Esophagus squamous epithelium (tissue), 5 donors: ENCODE measurements at regions not wholly inside any gene's neighbourhood (a gene's known extent, or its start where the extent isn't known, plus 50 kb on each side); places are given as distances from the start of the nearest gene placed in this dataset.
"Not testable (repeated sequence)": the region's sequence is repeated elsewhere in the genome, so short reads cannot be mapped to it uniquely, and the experiment has no call there.

Experiments
- DNase-seq: peaks from one replicate; lab custom pipeline; 2025; lab: John Stamatoyannopoulos, UW
- H3K27ac ChIP-seq, 4 donors: fragments of 200-600 bp; sonication (generic); one replicate each; pipeline ENCODE4 v1.5.1; 2016 to 2019; ENCODE audit warnings: mild to moderate bottlenecking in 1 of 4
- H3K27me3 ChIP-seq, 4 donors: fragments of 200-600 bp; sonication (generic); 1 replicate in 3 of 4; 2 replicates in 1 of 4; pipeline versions ENCODE4 v1.5.1 to v1.6.0; 2017 to 2021; ENCODE audit warnings: antibody characterized with exemption in 1 of 4
- H3K36me3 ChIP-seq, 3 donors: fragments of 200-600 bp; sonication (generic); one replicate each; pipeline ENCODE4 v1.5.1; 2016 to 2019
- H3K4me1 ChIP-seq, 3 donors: fragments of 200-600 bp; sonication (generic); one replicate each; pipeline ENCODE4 v1.5.1; 2017 to 2019
- H3K4me3 ChIP-seq, 4 donors: fragments of 200-600 bp; sonication (generic); 1 replicate in 3 of 4; 2 replicates in 1 of 4; pipeline ENCODE4 v1.5.1; 2016 to 2019; ENCODE audit warnings: mild to moderate bottlenecking in 2 of 4, moderate library complexity in 1 of 4
- H3K9me3 ChIP-seq, 3 donors: fragments of 200-600 bp; sonication (generic); one replicate each; pipeline ENCODE4 v1.5.1; 2016 to 2019
- WGBS, 2 donors: methylation state at CpG; one replicate each; pipeline ENCODE4 v1.1.5; 2018; 5-methylcytosine and 5-hydroxymethylcytosine counted together
- intact Hi-C: fragments of 100-400 bp; cut with DNase I; formaldehyde crosslinking; loops from one replicate; pipeline ENCODE4 v1.15.0; 2022
- TF ChIP-seq, protein P1 (sequence below), 6 experiments: fragments of 450-650 bp in 4 of 6; fragments of 200-600 bp in 2 of 6; sonication (generic) in 2 of 6; IDR thresholded peaks; one replicate each; pipeline ENCODE4 v1.5.1; 2016 to 2019; ENCODE audit warnings: antibody characterized with exemption in 6 of 6, mild to moderate bottlenecking in 4 of 6, moderate library complexity in 4 of 6
- donor health status: DM: yes; HTN: yes; CAD: no.

- intact Hi-C loops, H3K4me3 ChIP-seq, H3K36me3 ChIP-seq, DNase-seq, H3K4me1 ChIP-seq, H3K27me3 ChIP-seq, H3K9me3 ChIP-seq, H3K27ac ChIP-seq: not testable (repeated sequence)
- 41 to 48% methylated on average over 5 of the region's 5 CpGs for WGBS, 2 donors
- TF ChIP-seq, protein P1, sequence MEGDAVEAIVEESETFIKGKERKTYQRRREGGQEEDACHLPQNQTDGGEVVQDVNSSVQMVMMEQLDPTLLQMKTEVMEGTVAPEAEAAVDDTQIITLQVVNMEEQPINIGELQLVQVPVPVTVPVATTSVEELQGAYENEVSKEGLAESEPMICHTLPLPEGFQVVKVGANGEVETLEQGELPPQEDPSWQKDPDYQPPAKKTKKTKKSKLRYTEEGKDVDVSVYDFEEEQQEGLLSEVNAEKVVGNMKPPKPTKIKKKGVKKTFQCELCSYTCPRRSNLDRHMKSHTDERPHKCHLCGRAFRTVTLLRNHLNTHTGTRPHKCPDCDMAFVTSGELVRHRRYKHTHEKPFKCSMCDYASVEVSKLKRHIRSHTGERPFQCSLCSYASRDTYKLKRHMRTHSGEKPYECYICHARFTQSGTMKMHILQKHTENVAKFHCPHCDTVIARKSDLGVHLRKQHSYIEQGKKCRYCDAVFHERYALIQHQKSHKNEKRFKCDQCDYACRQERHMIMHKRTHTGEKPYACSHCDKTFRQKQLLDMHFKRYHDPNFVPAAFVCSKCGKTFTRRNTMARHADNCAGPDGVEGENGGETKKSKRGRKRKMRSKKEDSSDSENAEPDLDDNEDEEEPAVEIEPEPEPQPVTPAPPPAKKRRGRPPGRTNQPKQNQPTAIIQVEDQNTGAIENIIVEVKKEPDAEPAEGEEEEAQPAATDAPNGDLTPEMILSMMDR (IDR thresholded peaks at IDR 0.05), result peak in 3 of 6 experiments; percentile 10 to 25 (median 16)
These were observed 1737.7 kb upstream of the DEFB115 start for GRCh38 chr20:29519610-29520241.

- H3K4me3 ChIP-seq, H3K36me3 ChIP-seq, H3K4me1 ChIP-seq, intact Hi-C loops, DNase-seq, H3K27ac ChIP-seq, H3K9me3 ChIP-seq, H3K27me3 ChIP-seq: not testable (repeated sequence)
- 34 to 49% methylated on average over 4 of the region's 4 CpGs for WGBS, 2 donors
These were observed 1723.8 kb upstream of the DEFB115 start for GRCh38 chr20:29533566-29534177.

DNA sequence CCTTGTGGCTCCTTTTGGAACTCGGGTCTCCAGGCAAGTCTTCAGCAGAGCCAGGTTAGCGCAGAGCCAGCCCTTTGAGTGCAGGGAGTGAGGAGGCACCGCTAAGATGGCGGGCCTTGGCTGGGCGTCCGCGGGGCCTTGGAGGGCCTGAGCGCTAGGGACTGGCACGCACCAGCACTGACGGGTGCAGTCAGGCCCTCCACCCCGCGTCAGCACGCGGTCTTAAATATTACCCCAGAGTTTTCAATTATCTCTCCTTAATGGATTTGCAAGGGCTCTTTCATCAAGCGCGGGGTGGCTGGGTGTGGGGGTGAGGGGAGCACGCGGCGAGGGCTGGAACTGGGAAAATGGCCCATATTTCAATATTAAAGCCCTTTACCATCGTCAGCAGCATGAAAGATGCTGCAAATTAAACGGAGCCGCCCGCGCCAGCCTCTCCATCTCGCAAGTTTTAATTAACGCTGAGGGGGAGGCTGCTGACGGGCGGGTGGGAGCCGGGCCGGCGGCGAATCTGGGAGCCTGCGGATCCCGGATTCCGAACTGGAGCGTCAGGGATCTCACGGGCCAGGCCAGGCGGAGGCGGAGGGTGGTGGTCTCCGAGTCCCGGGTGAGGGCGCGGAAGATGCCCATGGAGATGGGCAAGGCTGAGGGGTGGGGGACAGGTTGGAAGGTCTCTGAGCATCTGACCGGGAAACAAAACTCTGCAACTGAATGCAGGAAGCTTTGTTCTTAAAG, 1690.4 kb upstream of the DEFB115 start:
- H3K4me3 ChIP-seq, intact Hi-C loops, DNase-seq, H3K27me3 ChIP-seq, H3K36me3 ChIP-seq, H3K4me1 ChIP-seq, H3K9me3 ChIP-seq, H3K27ac ChIP-seq: not testable (repeated sequence)
- 59 to 84% methylated on average over 24 to 38 of the region's 44 CpGs for WGBS, 2 donors

- WGBS, 2 donors, result 45 to 72% methylated on average over 12 to 17 of the region's 23 CpGs
- H3K4me1 ChIP-seq, intact Hi-C loops, H3K27ac ChIP-seq, H3K36me3 ChIP-seq, H3K27me3 ChIP-seq, H3K9me3 ChIP-seq, H3K4me3 ChIP-seq, DNase-seq: not testable (repeated sequence)
These were observed 1689.8 kb upstream of the DEFB115 start for GRCh38 chr20:29567671-29568070.

DNA sequence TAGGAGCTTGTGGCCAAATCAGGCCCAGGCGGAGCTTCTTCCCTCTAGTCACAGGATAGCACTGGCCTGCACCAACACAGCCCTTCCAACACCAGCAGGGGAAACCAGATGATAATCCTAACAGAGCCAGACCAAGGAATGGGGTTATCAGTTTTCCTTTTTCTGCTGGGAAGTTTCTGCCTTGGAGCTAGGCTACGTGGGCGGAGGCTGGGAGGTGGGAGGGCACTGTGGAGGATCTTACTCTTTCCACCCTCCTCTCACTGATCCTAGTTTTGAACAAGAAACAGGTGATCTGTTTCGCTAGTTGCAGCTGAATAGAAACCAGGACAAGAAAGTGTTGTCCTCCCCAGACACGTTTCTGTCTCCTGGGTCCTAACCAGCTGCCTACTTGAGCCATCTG, 1687.3 kb upstream of the DEFB115 start:
- H3K4me1 ChIP-seq, DNase-seq, H3K9me3 ChIP-seq, intact Hi-C loops, H3K27ac ChIP-seq, H3K4me3 ChIP-seq, H3K27me3 ChIP-seq, H3K36me3 ChIP-seq: not testable (repeated sequence)
- 60 to 62% methylated on average over 3 to 4 of the region's 5 CpGs for WGBS, 2 donors

- 43 to 66% methylated on average over 2 of the region's 2 CpGs for WGBS, 2 donors
- H3K27me3 ChIP-seq, DNase-seq, intact Hi-C loops, H3K36me3 ChIP-seq, H3K27ac ChIP-seq, H3K4me1 ChIP-seq, H3K4me3 ChIP-seq, H3K9me3 ChIP-seq: not testable (repeated sequence)
These were observed 1667.9 kb upstream of the DEFB115 start for GRCh38 chr20:29589530-29589929.

- intact Hi-C loops, H3K4me1 ChIP-seq, DNase-seq, H3K4me3 ChIP-seq, H3K9me3 ChIP-seq, H3K27me3 ChIP-seq, H3K36me3 ChIP-seq, H3K27ac ChIP-seq: not testable (repeated sequence)
- WGBS, 2 donors, result 0 to 19% methylated on average over 1 of the region's 1 CpG
These were observed 1653.3 kb upstream of the DEFB115 start for GRCh38 chr20:29604163-29604562.

DNA sequence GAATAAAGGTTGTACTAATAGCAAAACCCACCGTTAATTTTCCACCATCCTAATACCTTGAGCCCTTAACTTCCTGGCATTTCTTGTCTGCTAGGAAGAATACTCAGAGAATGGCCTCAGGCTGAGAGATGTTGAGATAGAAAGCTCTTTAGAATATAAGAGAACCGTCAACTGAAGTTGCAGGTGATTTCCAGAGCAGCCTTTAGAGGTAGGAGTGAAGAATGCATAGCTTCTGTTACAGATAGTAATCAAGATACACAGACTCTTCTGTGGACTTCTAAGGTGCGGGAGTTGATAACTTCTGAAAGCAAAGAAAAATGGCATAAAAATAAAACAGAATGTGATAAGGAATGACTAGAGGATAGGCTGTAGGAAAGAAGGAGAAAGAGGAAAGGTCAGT, 1651.3 kb upstream of the DEFB115 start:
- H3K27ac ChIP-seq, H3K4me3 ChIP-seq, intact Hi-C loops, DNase-seq, H3K36me3 ChIP-seq, H3K27me3 ChIP-seq, H3K9me3 ChIP-seq, H3K4me1 ChIP-seq: not testable (repeated sequence)
- 57 to 59% methylated on average over 3 of the region's 3 CpGs for WGBS, 2 donors

DNA sequence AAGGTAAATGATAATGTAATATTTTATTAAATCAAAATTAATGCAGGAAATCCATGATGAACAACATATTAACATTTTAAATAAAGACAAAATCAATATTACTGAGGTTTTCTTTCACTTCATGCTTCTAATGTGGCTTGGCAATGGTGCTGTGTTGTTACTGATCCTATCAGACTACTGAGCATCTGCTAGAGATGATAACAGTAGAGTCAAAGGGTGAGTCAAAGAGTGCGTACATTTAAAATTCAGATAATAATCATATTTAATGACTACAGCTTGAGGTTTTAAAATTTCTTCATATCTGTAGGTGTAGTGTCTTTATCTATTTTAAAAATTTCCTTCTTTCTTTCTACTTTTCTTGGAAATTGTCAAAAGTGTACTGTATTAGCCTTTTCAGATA, 1628.1 kb upstream of the DEFB115 start:
- H3K9me3 ChIP-seq, H3K4me3 ChIP-seq, H3K36me3 ChIP-seq, H3K27ac ChIP-seq, DNase-seq, H3K27me3 ChIP-seq, intact Hi-C loops, H3K4me1 ChIP-seq: not testable (repeated sequence)
- 87 to 92% methylated on average over 1 of the region's 1 CpG for WGBS, 2 donors
